ENCODE measurements at regions not wholly inside any gene's neighbourhood (a gene's known extent, or its start where the extent isn't known, plus 50 kb on each side); places are given as distances from the start of the nearest gene placed in this dataset.

GRCh38 chr1:229989591-229990248 lies 77.3 kb upstream of the GALNT2 start:
- TF ChIP-seq POLR2A (IDR thresholded peaks at IDR 0.05) (no peak), CTCF (IDR thresholded peaks at IDR 0.05) (no peak), POLR2AphosphoS5 (IDR thresholded peaks at IDR 0.05) (no peak)
